GM06990 (cell line): ENCODE measurements at regions not wholly inside any gene's neighbourhood (a gene's known extent, or its start where the extent isn't known, plus 50 kb on each side); places are given as distances from the start of the nearest gene placed in this dataset.

Experiments
- DNase-seq: peaks from one replicate; pipeline ENCODE4 v3.0.0-alpha.2; 2011; ENCODE audit not compliant: insufficient read length; ENCODE audit errors: extremely low read depth
- H3K27me3 ChIP-seq: replicated peaks from 2 replicates; pipeline ENCODE4 v1.6.0; 2011; ENCODE audit warnings: low read length; ENCODE audit not compliant: control insufficient read depth, insufficient read depth
- H3K36me3 ChIP-seq: 2 replicates; pipeline ENCODE4 v1.5.1; 2011; ENCODE audit warnings: low read length; ENCODE audit not compliant: control insufficient read depth, insufficient read depth
- H3K4me3 ChIP-seq: replicated peaks from 2 replicates; pipeline ENCODE4 v1.5.1; 2011; ENCODE audit warnings: low read depth, mild to moderate bottlenecking, control low read depth, low read length
- TF ChIP-seq, protein P1 (sequence below): IDR thresholded peaks from 2 replicates; pipeline ENCODE4 v1.5.1; 2011; ENCODE audit warnings: low read length, control low read depth, mild to moderate bottlenecking, inconsistent platforms; ENCODE audit not compliant: insufficient read depth, poor library complexity, severe bottlenecking

GRCh38 chr6:53715434-53715833 lies 49.9 kb upstream of the KLHL31 start:
- Histone ChIP-seq H3K36me3 (no peaks in the 10 kb centered on the region), H3K27me3 (no peaks in the 10 kb centered on the region), H3K4me3 (no peak overlapping the region)
- TF ChIP-seq, protein P1, sequence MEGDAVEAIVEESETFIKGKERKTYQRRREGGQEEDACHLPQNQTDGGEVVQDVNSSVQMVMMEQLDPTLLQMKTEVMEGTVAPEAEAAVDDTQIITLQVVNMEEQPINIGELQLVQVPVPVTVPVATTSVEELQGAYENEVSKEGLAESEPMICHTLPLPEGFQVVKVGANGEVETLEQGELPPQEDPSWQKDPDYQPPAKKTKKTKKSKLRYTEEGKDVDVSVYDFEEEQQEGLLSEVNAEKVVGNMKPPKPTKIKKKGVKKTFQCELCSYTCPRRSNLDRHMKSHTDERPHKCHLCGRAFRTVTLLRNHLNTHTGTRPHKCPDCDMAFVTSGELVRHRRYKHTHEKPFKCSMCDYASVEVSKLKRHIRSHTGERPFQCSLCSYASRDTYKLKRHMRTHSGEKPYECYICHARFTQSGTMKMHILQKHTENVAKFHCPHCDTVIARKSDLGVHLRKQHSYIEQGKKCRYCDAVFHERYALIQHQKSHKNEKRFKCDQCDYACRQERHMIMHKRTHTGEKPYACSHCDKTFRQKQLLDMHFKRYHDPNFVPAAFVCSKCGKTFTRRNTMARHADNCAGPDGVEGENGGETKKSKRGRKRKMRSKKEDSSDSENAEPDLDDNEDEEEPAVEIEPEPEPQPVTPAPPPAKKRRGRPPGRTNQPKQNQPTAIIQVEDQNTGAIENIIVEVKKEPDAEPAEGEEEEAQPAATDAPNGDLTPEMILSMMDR, result no peak
- no peak for DNase-seq
